Lower leg skin (tissue), 3 donors: ENCODE measurements at regions not wholly inside any gene's neighbourhood (a gene's known extent, or its start where the extent isn't known, plus 50 kb on each side); places are given as distances from the start of the nearest gene placed in this dataset.

ENCODE experiments used
- POLR2A ChIP-seq, 2 donors: fragments of 450-650 bp; IDR thresholded peaks; one replicate each; pipeline ENCODE4 v1.6.1; 2016 to 2017; ENCODE audit warnings: antibody characterized with exemption in 2 of 2, mild to moderate bottlenecking in 1 of 2, moderate library complexity in 1 of 2
- TF ChIP-seq, protein P1 (sequence below), 3 donors: fragments of 450-650 bp; IDR thresholded peaks; one replicate each; pipeline ENCODE4 v1.5.1; 2016; ENCODE audit warnings: antibody characterized with exemption in 3 of 3, mild to moderate bottlenecking in 3 of 3, moderate library complexity in 2 of 3

DNA sequence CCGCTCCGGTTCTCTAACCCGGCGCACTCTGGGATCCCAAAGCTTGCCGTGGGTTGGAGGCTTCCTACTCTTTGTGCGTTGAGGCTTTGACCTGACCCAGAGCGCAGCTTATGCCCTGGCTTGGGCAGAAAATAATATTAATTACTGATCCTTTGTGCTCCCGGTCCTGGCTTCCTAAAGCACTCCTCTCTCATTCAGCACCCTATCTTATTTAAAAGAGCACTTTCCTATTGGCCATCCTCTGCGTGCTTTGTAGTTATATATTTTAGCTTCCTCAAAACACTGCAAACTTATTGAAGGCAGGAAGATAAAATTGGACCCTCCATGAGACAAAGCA, 466.0 kb downstream of the XPNPEP1 start:
- TF ChIP-seq, protein P1, sequence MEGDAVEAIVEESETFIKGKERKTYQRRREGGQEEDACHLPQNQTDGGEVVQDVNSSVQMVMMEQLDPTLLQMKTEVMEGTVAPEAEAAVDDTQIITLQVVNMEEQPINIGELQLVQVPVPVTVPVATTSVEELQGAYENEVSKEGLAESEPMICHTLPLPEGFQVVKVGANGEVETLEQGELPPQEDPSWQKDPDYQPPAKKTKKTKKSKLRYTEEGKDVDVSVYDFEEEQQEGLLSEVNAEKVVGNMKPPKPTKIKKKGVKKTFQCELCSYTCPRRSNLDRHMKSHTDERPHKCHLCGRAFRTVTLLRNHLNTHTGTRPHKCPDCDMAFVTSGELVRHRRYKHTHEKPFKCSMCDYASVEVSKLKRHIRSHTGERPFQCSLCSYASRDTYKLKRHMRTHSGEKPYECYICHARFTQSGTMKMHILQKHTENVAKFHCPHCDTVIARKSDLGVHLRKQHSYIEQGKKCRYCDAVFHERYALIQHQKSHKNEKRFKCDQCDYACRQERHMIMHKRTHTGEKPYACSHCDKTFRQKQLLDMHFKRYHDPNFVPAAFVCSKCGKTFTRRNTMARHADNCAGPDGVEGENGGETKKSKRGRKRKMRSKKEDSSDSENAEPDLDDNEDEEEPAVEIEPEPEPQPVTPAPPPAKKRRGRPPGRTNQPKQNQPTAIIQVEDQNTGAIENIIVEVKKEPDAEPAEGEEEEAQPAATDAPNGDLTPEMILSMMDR (IDR thresholded peaks at IDR 0.05) = no peak
- TF ChIP-seq POLR2A (IDR thresholded peaks at IDR 0.05) = no peak
